SK-N-SH treated with all-trans-retinoic acid at 6 μM for 48 hours (cell line): ENCODE measurements at regions not wholly inside any gene's neighbourhood (a gene's known extent, or its start where the extent isn't known, plus 50 kb on each side); places are given as distances from the start of the nearest gene placed in this dataset.
A peak's percentile ranks its signal among the peaks of the same experiment; 100 is the strongest.

ENCODE experiments used
- ATAC-seq: fragments of 200-7000 bp; cut with Tn5 transposase; 3 replicates; pipeline ENCODE4 v1.9.1; 2020; ENCODE audit warnings: mild to moderate bottlenecking, moderate library complexity
- ARNTL ChIP-seq: fragments of 450-650 bp; formaldehyde crosslinking; IDR thresholded peaks from 2 replicates; pipeline ENCODE4 v1.5.0; 2020; ENCODE audit warnings: low read depth, mild to moderate bottlenecking, moderate library complexity, borderline replicate concordance
- BACH2 ChIP-seq: fragments of 250-450 bp; sonication (Bioruptor Pico); IDR thresholded peaks from 2 replicates; pipeline ENCODE4 v1.9.0; 2021; ENCODE audit warnings: mild to moderate bottlenecking, borderline replicate concordance
- CREB5 ChIP-seq: fragments of 250-450 bp; sonication (Bioruptor Pico); IDR thresholded peaks from 2 replicates; pipeline ENCODE4 v1.5.1; 2020; ENCODE audit warnings: low read depth, mild to moderate bottlenecking, moderate library complexity
- CSDC2 ChIP-seq: fragments of 250-450 bp; sonication (Bioruptor Pico); IDR thresholded peaks from 2 replicates; pipeline ENCODE4 v1.5.0; 2020; ENCODE audit warnings: mild to moderate bottlenecking, moderate library complexity
- ESRRG ChIP-seq: fragments of 250-450 bp; sonication (Bioruptor Pico); IDR thresholded peaks from 2 replicates; pipeline ENCODE4 v1.6.1; 2021; ENCODE audit warnings: mild to moderate bottlenecking
- GLIS3 ChIP-seq: fragments of 250-450 bp; sonication (Bioruptor Pico); IDR thresholded peaks from 2 replicates; pipeline ENCODE4 v1.5.0; 2020; ENCODE audit warnings: mild to moderate bottlenecking, moderate library complexity
- ISL1 ChIP-seq: fragments of 250-450 bp; sonication (Bioruptor Pico); IDR thresholded peaks from 2 replicates; pipeline ENCODE4 v2.1.2; 2022; ENCODE audit warnings: mild to moderate bottlenecking, moderate library complexity
- OSR1 ChIP-seq: fragments of 250-450 bp; sonication (Bioruptor Pico); IDR thresholded peaks from 2 replicates; pipeline ENCODE4 v1.8.0; 2022; ENCODE audit warnings: moderate library complexity, mild to moderate bottlenecking, inconsistent platforms
- PATZ1 ChIP-seq: fragments of 250-450 bp; sonication (Bioruptor Pico); IDR thresholded peaks from 2 replicates; pipeline ENCODE4 v1.8.0; 2020; ENCODE audit warnings: mild to moderate bottlenecking, moderate library complexity, borderline replicate concordance
- POU6F1 ChIP-seq: fragments of 250-450 bp; sonication (Bioruptor Pico); IDR thresholded peaks from 2 replicates; pipeline ENCODE4 v1.8.0; 2021; ENCODE audit warnings: low read depth, mild to moderate bottlenecking, moderate library complexity, borderline replicate concordance
- PPARA ChIP-seq: fragments of 250-450 bp; sonication (Bioruptor Pico); IDR thresholded peaks from 2 replicates; pipeline ENCODE4 v1.5.0; 2020; ENCODE audit warnings: mild to moderate bottlenecking, borderline replicate concordance
- RARB ChIP-seq: fragments of 250-450 bp; sonication (Bioruptor Pico); IDR thresholded peaks from 2 replicates; pipeline ENCODE4 v1.8.0; 2021; ENCODE audit warnings: mild to moderate bottlenecking, moderate library complexity
- SNAI2 ChIP-seq: fragments of 250-450 bp; sonication (Bioruptor Pico); IDR thresholded peaks from 2 replicates; pipeline ENCODE4 v1.5.0; 2020; ENCODE audit warnings: mild to moderate bottlenecking, moderate library complexity
- TCF4 ChIP-seq: fragments of 250-450 bp; sonication (Bioruptor Pico); IDR thresholded peaks from 2 replicates; pipeline ENCODE4 v1.8.0; 2021; ENCODE audit warnings: mild to moderate bottlenecking, moderate library complexity, borderline replicate concordance
- TOX ChIP-seq: fragments of 250-450 bp; sonication (Bioruptor Pico); IDR thresholded peaks from 2 replicates; pipeline ENCODE4 v1.8.0; 2021; ENCODE audit warnings: mild to moderate bottlenecking, moderate library complexity, borderline replicate concordance
- TSHZ2 ChIP-seq: fragments of 250-450 bp; sonication (Bioruptor Pico); IDR thresholded peaks from 2 replicates; pipeline ENCODE4 v1.5.0; 2020; ENCODE audit warnings: mild to moderate bottlenecking, moderate library complexity
- ZC3H10 ChIP-seq: fragments of 250-450 bp; sonication (Bioruptor Pico); IDR thresholded peaks from 2 replicates; pipeline ENCODE4 v1.5.1; 2021; ENCODE audit warnings: mild to moderate bottlenecking, moderate library complexity
- ZFP3 ChIP-seq: fragments of 250-450 bp; sonication (Bioruptor Pico); IDR thresholded peaks from 2 replicates; pipeline ENCODE4 v1.5.0; 2020; ENCODE audit warnings: mild to moderate bottlenecking, moderate library complexity
- ZFP30 ChIP-seq: fragments of 450-650 bp; formaldehyde crosslinking; IDR thresholded peaks from 2 replicates; pipeline ENCODE4 v1.5.0; 2022; ENCODE audit warnings: mild to moderate bottlenecking, moderate library complexity
- ZNF565 ChIP-seq: fragments of 450-650 bp; formaldehyde crosslinking; conservative IDR thresholded peaks from 2 replicates; pipeline ENCODE4 v1.5.0; 2020; ENCODE audit warnings: low read depth, mild to moderate bottlenecking, moderate library complexity
- ZNF70 ChIP-seq: fragments of 450-650 bp; formaldehyde crosslinking; IDR thresholded peaks from 2 replicates; pipeline ENCODE4 v1.5.0; 2020; ENCODE audit warnings: mild to moderate bottlenecking, moderate library complexity
- ZNF8 ChIP-seq: fragments of 450-650 bp; formaldehyde crosslinking; IDR thresholded peaks from 2 replicates; pipeline ENCODE4 v1.5.0; 2020; ENCODE audit warnings: mild to moderate bottlenecking, moderate library complexity

GRCh38 chr10:53463539-53463938 is 691.0 kb upstream of the MBL2 start:
- TF ChIP-seq BACH2 (CRISPR knock-in tag), result no peak
- no peak for TF ChIP-seq ZNF70
- TF ChIP-seq ZFP30, result no peak
- no peak for TF ChIP-seq POU6F1 (CRISPR knock-in tag)
- TF ChIP-seq PPARA (CRISPR knock-in tag), result no peak
- no peak for TF ChIP-seq RARB (CRISPR knock-in tag)
- no peak for TF ChIP-seq CREB5 (CRISPR knock-in tag)
- TF ChIP-seq ARNTL (CRISPR knock-in tag), result no peak
- no peak for TF ChIP-seq ZNF565 (CRISPR knock-in tag)
- no peak for ATAC-seq

- no peak for ATAC-seq
- TF ChIP-seq ISL1 (CRISPR knock-in tag) (no peak), ZC3H10 (CRISPR knock-in tag) (no peak)
Observed at GRCh38 chr10:53458007-53458406, 685.4 kb upstream of the MBL2 start.

GRCh38 chr10:53453196-53453595 is 680.6 kb upstream of the MBL2 start:
- TF ChIP-seq CSDC2 (CRISPR knock-in tag) (no peak), OSR1 (CRISPR knock-in tag) (no peak)
- 0 out of 3 replicates have a peak, but pooled peaks have one; percentile 32 for ATAC-seq

- no peak for ATAC-seq
- TF ChIP-seq POU6F1 (CRISPR knock-in tag), result no peak
- no peak for TF ChIP-seq BACH2 (CRISPR knock-in tag)
- TF ChIP-seq ZNF565 (CRISPR knock-in tag), result no peak
- no peak for TF ChIP-seq RARB (CRISPR knock-in tag)
- TF ChIP-seq ESRRG (CRISPR knock-in tag), result no peak
- no peak for TF ChIP-seq GLIS3
- no peak for TF ChIP-seq ZNF8 (CRISPR knock-in tag)
- no peak for TF ChIP-seq TCF4 (CRISPR knock-in tag)
Observed at GRCh38 chr10:53447576-53447975, 675.0 kb upstream of the MBL2 start.

- no peak for ATAC-seq
- TF ChIP-seq TOX (CRISPR knock-in tag) (no peak), POU6F1 (CRISPR knock-in tag) (no peak), CREB5 (CRISPR knock-in tag) (no peak), RARB (CRISPR knock-in tag) (no peak), BACH2 (CRISPR knock-in tag) (no peak), PATZ1 (CRISPR knock-in tag) (no peak), ZNF565 (CRISPR knock-in tag) (no peak), ESRRG (CRISPR knock-in tag) (no peak), ZNF70 (no peak), GLIS3 (no peak), TCF4 (CRISPR knock-in tag) (no peak), OSR1 (CRISPR knock-in tag) (no peak), TSHZ2 (CRISPR knock-in tag) (no peak), ZNF8 (CRISPR knock-in tag) (no peak), ARNTL (CRISPR knock-in tag) (no peak), ZFP3 (no peak), SNAI2 (CRISPR knock-in tag) (no peak)
Observed at GRCh38 chr10:53441843-53442242, 669.3 kb upstream of the MBL2 start.
